ENCODE measurements at regions not wholly inside any gene's neighbourhood (a gene's known extent, or its start where the extent isn't known, plus 50 kb on each side); places are given as distances from the start of the nearest gene placed in this dataset.

DNA sequence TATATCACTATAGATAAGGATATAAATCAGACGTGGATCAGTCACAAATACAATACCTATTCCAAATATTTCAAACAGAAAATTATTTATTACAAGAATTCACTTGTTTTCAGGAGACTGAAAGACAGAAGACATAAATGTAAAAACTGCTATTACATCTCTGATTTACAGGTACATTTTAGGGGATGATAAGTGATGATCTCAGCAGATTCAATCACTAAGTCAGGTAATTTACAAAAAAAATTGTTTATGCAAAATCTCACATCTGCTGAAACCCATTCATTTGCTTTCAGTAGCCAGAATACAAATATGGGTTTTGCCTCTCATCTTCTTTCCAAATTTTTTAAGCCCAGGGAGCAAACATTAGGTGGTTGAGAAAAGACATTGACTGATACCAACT is 1648.4 kb upstream of the RAG2 start:
- TF ChIP-seq, protein P1, sequence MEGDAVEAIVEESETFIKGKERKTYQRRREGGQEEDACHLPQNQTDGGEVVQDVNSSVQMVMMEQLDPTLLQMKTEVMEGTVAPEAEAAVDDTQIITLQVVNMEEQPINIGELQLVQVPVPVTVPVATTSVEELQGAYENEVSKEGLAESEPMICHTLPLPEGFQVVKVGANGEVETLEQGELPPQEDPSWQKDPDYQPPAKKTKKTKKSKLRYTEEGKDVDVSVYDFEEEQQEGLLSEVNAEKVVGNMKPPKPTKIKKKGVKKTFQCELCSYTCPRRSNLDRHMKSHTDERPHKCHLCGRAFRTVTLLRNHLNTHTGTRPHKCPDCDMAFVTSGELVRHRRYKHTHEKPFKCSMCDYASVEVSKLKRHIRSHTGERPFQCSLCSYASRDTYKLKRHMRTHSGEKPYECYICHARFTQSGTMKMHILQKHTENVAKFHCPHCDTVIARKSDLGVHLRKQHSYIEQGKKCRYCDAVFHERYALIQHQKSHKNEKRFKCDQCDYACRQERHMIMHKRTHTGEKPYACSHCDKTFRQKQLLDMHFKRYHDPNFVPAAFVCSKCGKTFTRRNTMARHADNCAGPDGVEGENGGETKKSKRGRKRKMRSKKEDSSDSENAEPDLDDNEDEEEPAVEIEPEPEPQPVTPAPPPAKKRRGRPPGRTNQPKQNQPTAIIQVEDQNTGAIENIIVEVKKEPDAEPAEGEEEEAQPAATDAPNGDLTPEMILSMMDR (IDR thresholded peaks at IDR 0.05; ENCODE audit: poor library complexity, severe bottlenecking) = no peak
- TF ChIP-seq RAD21 (conservative IDR thresholded peaks at IDR 0.05) = no peak
- no peak for TF ChIP-seq POLR2AphosphoS5 (IDR thresholded peaks at IDR 0.05)
- no peak for TF ChIP-seq TAF1 (IDR thresholded peaks at IDR 0.05; ENCODE audit: low read depth)
- TF ChIP-seq EZH2 (IDR thresholded peaks at IDR 0.05; ENCODE audit: borderline replicate concordance, insufficient read depth, low read length, poor library complexity, severe bottlenecking) = no peak
- no peak for TF ChIP-seq SMC3 (conservative IDR thresholded peaks at IDR 0.05; ENCODE audit: poor library complexity)
- TF ChIP-seq, protein P2, sequence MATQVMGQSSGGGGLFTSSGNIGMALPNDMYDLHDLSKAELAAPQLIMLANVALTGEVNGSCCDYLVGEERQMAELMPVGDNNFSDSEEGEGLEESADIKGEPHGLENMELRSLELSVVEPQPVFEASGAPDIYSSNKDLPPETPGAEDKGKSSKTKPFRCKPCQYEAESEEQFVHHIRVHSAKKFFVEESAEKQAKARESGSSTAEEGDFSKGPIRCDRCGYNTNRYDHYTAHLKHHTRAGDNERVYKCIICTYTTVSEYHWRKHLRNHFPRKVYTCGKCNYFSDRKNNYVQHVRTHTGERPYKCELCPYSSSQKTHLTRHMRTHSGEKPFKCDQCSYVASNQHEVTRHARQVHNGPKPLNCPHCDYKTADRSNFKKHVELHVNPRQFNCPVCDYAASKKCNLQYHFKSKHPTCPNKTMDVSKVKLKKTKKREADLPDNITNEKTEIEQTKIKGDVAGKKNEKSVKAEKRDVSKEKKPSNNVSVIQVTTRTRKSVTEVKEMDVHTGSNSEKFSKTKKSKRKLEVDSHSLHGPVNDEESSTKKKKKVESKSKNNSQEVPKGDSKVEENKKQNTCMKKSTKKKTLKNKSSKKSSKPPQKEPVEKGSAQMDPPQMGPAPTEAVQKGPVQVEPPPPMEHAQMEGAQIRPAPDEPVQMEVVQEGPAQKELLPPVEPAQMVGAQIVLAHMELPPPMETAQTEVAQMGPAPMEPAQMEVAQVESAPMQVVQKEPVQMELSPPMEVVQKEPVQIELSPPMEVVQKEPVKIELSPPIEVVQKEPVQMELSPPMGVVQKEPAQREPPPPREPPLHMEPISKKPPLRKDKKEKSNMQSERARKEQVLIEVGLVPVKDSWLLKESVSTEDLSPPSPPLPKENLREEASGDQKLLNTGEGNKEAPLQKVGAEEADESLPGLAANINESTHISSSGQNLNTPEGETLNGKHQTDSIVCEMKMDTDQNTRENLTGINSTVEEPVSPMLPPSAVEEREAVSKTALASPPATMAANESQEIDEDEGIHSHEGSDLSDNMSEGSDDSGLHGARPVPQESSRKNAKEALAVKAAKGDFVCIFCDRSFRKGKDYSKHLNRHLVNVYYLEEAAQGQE (IDR thresholded peaks at IDR 0.05; ENCODE audit: borderline replicate concordance) = no peak
